Progenitor cell of endocrine pancreas (in vitro differentiated cells): ENCODE measurements at regions not wholly inside any gene's neighbourhood (a gene's known extent, or its start where the extent isn't known, plus 50 kb on each side); places are given as distances from the start of the nearest gene placed in this dataset.

Experiments used
- DNase-seq: peaks from one replicate; pipeline ENCODE4 v3.0.0; 2021; ENCODE audit warnings: low spot score; ENCODE audit not compliant: unreplicated experiment
- H3K27ac Mint-ChIP-seq: 2 replicates; pipeline ENCODE4 v1.8.0; 2021; ENCODE audit warnings: mild to moderate bottlenecking, moderate library complexity, mixed read lengths
- H3K27me3 Mint-ChIP-seq: 2 replicates; pipeline ENCODE4 v1.8.0; 2021; ENCODE audit warnings: mixed read lengths
- H3K36me3 Mint-ChIP-seq: 2 replicates; pipeline ENCODE4 v1.8.0; 2022; ENCODE audit warnings: mixed read lengths; ENCODE audit not compliant: insufficient read depth
- H3K4me1 Mint-ChIP-seq: 2 replicates; pipeline ENCODE4 v1.8.0; 2021; ENCODE audit warnings: low read depth, mixed read lengths
- H3K4me3 Mint-ChIP-seq: 2 replicates; pipeline ENCODE4 v1.8.0; 2021; ENCODE audit warnings: low read depth, mild to moderate bottlenecking, moderate library complexity, mixed read lengths
- H3K9me3 Mint-ChIP-seq: 2 replicates; pipeline ENCODE4 v1.8.0; 2021; ENCODE audit warnings: low read depth, mixed read lengths
- CTCF ChIP-seq: fragments of 200-600 bp; sonication (generic); IDR thresholded peaks from one replicate; pipeline ENCODE4 v1.5.0; 2021; ENCODE audit warnings: antibody characterized with exemption, mild to moderate bottlenecking; ENCODE audit not compliant: unreplicated experiment

GRCh38 chr3:176469694-176470205, 727.5 kb downstream of the TBL1XR1 start:
- no peak for DNase-seq
- peaks cover 14% of the 10 kb centered on the region for H3K36me3 Mint-ChIP-seq
- H3K4me1 Mint-ChIP-seq, result no peaks in the 10 kb centered on the region
- H3K9me3 Mint-ChIP-seq, result peaks cover 37% of the 10 kb centered on the region
- TF ChIP-seq CTCF, result no peak
- H3K27ac Mint-ChIP-seq, result no peak overlapping the region
- no peak overlapping the region for H3K4me3 Mint-ChIP-seq
- H3K27me3 Mint-ChIP-seq, result no peaks in the 10 kb centered on the region

- Mint-ChIP-seq H3K36me3 (no peaks in the 10 kb centered on the region), H3K27ac (no peak overlapping the region), H3K4me1 (no peaks in the 10 kb centered on the region), H3K4me3 (no peak overlapping the region), H3K27me3 (no peaks in the 10 kb centered on the region), H3K9me3 (peaks cover 6% of the 10 kb centered on the region)
- TF ChIP-seq CTCF, result no peak
- no peak for DNase-seq
Measured at GRCh38 chr3:176463610-176464009, 733.7 kb downstream of the TBL1XR1 start.

DNA sequence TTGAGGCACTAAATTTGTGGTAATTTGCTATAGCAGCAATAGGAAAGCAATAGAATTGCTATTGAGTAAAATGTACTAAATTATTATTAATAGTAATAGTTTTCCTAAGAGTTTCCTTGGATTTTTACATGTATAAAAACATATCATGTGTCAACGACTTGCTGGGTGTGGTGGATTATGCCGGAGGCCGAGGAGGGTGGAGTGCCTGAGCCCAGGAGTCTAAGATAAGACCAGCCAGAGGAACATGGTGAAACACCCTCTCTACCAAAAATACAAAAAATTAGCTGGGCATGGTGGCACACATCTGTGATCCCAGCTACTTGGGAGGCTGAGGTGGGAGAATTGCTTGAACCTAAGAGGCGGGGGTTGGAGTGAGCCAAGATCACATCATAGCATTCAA, 749.9 kb downstream of the TBL1XR1 start:
- TF ChIP-seq CTCF, result no peak
- H3K9me3 Mint-ChIP-seq, result peaks cover 9% of the 10 kb centered on the region
- no peaks in the 10 kb centered on the region for H3K27me3 Mint-ChIP-seq
- peaks cover 4% of the 10 kb centered on the region for H3K36me3 Mint-ChIP-seq
- H3K4me1 Mint-ChIP-seq, result no peaks in the 10 kb centered on the region
- no peak overlapping the region for H3K27ac Mint-ChIP-seq
- no peak overlapping the region for H3K4me3 Mint-ChIP-seq
- DNase-seq, result no peak

DNA sequence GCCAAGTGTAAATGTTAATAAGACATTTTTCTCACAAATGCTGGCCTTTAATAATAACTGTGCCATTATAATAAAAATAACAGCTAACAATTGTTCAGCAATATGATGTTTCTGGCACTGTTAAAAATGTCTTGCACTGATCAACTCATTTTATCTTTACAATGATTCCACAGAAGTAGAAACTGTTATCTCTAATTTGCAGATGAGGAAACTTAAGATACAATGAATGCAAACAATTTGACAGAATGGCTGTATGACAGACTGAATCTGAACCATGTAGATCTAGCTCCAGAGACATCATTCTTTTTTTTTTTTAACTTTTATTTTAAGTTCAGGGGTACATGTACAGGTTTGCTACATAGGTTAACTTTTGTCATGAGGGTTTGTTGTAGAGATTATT, 755.0 kb downstream of the TBL1XR1 start:
- Mint-ChIP-seq H3K27me3 (no peaks in the 10 kb centered on the region), H3K4me3 (no peak overlapping the region), H3K36me3 (peaks cover 4% of the 10 kb centered on the region), H3K4me1 (peaks cover 18% of the 10 kb centered on the region), H3K9me3 (peaks cover 7% of the 10 kb centered on the region), H3K27ac (no peak overlapping the region)
- no peak for DNase-seq
- TF ChIP-seq CTCF, result no peak

- no peak overlapping the region for H3K4me3 Mint-ChIP-seq
- H3K36me3 Mint-ChIP-seq, result peaks cover 4% of the 10 kb centered on the region
- TF ChIP-seq CTCF, result no peak
- no peak overlapping the region for H3K27ac Mint-ChIP-seq
- peaks cover 18% of the 10 kb centered on the region for H3K4me1 Mint-ChIP-seq
- peaks cover 7% of the 10 kb centered on the region for H3K9me3 Mint-ChIP-seq
- no peak for DNase-seq
- H3K27me3 Mint-ChIP-seq, result no peaks in the 10 kb centered on the region
Measured at GRCh38 chr3:176439729-176440128, 757.6 kb downstream of the TBL1XR1 start.
